IPS DF 19.7 (cell line): ENCODE measurements at regions not wholly inside any gene's neighbourhood (a gene's known extent, or its start where the extent isn't known, plus 50 kb on each side); places are given as distances from the start of the nearest gene placed in this dataset.
"Not testable (repeated sequence)": the region's sequence is repeated elsewhere in the genome, so short reads cannot be mapped to it uniquely, and the experiment has no call there.

ENCODE experiments used
- DNase-seq: peaks from one replicate; pipeline ENCODE4 v3.0.0-alpha.2; 2013; ENCODE audit warnings: low read depth, low spot score

GRCh38 chr6:51472745-51473487 is 614.5 kb downstream of the PKHD1 start:
- DNase-seq: no peak

DNA sequence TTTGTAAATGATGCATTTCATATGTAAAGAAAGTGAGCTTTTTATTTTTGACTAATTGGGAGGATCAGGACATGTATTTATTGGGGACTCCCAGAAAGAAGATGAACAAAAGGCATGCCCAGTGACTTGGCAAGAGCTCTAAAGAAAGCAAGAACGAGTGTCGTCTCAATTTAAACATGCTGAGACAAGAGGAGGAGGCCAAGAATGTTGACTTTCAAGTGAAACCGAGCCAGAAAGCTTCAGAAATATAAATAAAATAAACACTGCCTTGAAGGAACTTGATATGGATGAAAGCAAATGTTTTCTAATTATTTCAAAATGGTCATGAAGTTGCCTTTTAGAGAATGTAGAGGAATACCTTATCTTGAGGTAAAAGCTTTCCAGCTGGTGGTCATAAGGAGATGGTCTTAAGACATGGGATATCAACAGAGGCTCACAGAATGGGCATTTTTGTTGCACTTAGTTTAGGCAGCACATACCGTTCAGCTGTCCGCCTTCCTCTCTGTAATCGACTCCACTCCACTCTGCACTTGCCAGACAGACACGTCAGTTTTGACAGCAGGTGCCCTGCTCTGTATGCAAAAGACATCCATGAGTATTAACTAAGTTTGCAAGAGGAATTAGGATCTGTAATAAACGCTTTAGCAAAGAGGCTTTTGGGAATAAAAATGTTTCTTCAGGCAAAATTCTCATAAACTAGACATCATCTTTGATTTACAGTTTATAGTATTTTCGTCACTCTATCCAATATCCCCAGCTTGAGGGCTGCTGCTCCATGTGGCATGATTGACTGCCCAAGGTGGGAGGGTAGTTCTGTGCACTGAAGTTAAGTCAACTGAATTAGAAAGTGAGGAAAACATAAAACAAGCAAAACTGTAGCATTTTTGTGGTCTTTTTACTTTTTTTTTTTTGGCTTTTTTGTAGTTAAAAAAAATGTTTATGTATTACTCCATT is 613.1 kb downstream of the PKHD1 start:
- no peak for DNase-seq

DNA sequence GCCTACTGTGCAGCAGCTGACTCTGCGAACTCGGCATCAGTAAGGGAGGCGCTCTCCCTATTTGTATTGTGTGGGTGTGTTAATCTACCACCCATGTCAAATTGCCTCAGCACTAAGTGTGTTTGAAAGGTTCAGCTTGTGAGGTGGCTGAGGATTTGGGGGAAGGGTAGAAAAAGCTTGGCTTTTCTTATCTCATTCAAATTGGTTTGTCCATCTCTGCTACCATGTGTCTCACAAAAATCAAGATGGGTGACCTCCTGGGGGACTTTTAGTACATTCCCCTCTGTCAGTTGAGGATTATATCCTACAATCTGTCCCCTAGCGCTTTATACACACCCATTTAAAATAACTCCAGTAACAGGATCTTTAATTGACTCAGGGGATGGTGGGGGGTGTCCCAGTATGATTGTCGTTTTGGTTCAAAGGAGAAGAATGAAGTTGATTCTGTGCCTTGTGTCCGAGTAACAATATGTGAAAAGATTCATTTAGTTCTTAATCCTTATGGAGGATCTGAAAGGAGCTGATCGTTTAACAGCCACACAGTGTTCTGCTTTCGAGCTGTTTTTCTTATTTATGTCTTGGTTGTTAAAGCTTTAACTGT is 609.6 kb downstream of the PKHD1 start:
- DNase-seq: no peak

GRCh38 chr6:51479296-51479695 is 608.1 kb downstream of the PKHD1 start:
- DNase-seq: no peak

- no peak for DNase-seq
Observed at GRCh38 chr6:51480040-51480439, 607.4 kb downstream of the PKHD1 start.

GRCh38 chr6:51485869-51486268 is 601.5 kb downstream of the PKHD1 start:
- DNase-seq: not testable (repeated sequence)

DNA sequence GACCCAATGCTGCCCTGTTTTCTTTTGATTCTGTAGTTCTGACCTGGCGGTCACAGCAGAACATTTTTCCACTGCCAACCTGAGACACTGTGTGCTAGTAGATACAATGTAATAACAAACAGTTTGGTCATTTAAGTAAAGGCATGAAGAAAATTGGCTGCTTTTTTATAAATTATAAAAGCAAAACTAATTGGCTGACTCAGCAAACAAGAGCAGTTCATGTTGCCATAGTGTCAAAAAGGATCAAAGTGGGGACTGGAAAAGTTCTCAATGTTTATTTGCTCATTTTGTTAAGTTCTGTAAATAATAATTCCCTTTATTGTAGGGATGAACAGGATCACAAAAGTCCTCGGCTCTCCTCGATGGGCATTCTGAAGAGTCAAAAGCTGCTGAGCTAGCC is 599.5 kb downstream of the PKHD1 start:
- DNase-seq: no peak

DNA sequence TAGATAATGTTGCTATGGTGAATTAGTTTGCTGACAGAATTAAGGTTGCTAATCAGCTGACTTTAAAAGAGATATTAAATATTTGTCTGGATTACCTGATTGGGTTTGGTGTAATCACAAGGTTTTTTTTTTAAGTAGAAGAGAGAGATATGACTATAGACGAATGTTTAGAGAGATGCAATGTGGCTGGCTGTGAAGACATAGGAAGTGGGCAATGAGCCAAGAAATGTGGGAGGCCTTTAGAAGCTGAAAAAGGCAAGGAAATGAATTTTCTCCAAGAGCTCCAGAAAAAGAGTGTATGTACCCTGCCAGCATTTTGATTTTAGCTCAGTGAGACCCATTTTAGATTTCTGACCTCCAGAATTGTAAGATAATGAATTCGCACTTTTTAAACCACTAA is 598.3 kb downstream of the PKHD1 start:
- DNase-seq: no peak

DNA sequence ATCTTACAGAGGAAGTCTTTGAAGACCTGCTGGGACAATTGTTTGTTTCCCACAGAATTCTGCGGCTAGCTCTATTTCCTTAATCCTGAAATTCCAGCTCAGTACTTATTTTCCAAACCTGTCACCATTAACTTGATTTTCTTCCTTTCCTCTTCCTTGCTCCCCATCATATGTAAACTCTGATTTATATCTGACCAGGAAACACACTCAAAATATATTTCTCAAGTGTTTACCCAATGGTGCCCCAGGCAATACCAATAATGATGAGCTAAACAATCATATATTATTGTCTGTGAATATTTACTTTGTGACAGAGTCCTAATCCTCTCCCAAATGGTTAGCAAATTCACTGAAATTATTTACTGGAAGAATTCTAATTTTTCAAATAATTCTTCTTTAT is 597.3 kb downstream of the PKHD1 start:
- no peak for DNase-seq

GRCh38 chr6:51494342-51494741 is 593.1 kb downstream of the PKHD1 start:
- no peak for DNase-seq

- DNase-seq: no peak
Observed at GRCh38 chr6:51495096-51495495, 592.3 kb downstream of the PKHD1 start.

DNA sequence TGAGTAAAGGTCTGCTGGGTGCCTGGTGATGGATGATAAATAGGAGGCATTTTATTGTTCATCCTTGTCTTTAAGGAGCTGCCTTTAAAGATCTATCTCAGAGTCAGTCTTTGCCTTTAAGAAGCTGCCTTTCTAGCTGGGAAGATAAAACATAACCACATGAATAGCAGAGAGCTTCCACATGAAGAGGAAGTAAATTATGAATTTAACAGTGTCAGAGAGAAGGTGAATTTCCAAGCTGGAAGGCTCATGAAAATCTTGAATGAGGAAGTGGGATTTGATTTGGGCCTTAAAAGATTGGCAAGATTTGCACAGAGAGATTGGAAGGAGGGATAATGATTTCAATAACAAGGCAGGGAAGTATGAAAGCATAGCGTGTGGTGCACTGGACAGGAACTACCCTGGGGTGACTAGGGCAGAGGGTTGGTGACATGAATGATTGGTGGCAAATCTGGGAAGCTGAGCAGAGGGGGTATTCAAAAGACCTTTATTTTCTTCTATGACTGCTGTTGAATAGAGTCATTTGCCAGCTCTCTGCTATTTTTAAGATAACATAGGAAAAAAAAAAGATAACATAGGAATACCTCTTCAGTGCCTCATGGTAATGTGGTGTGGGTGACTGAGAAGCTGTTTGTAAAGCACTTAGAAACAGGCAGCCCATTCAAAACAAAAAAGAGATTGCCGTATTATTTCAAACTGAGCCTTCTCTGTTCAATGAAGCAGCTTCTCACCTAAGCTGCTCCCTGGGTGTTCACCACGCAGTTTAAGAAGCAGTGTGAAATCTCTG is 591.6 kb downstream of the PKHD1 start:
- DNase-seq: no peak

GRCh38 chr6:51502996-51503395 is 584.4 kb downstream of the PKHD1 start:
- no peak for DNase-seq

DNA sequence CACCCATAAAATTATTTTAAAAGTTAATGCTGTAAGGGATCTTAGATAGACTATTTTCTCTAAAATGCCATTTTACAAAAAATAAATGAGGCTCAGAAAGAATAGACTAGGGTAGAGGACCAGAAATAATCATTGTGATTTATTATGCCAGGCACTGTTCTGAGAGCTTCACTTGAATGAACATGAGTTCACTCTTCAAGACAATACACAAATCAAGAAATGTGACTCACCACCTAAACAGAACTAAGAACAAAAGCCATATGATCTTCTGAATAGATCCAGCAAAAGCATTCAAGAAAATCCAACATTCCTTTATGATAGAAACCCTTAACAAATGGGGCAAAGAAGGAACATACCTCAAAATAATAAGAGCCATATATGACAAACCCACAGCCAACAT is 582.0 kb downstream of the PKHD1 start:
- DNase-seq: no peak

GRCh38 chr6:51509597-51509996 is 577.8 kb downstream of the PKHD1 start:
- no peak for DNase-seq

GRCh38 chr6:51511081-51511480 is 576.3 kb downstream of the PKHD1 start:
- no peak for DNase-seq

DNA sequence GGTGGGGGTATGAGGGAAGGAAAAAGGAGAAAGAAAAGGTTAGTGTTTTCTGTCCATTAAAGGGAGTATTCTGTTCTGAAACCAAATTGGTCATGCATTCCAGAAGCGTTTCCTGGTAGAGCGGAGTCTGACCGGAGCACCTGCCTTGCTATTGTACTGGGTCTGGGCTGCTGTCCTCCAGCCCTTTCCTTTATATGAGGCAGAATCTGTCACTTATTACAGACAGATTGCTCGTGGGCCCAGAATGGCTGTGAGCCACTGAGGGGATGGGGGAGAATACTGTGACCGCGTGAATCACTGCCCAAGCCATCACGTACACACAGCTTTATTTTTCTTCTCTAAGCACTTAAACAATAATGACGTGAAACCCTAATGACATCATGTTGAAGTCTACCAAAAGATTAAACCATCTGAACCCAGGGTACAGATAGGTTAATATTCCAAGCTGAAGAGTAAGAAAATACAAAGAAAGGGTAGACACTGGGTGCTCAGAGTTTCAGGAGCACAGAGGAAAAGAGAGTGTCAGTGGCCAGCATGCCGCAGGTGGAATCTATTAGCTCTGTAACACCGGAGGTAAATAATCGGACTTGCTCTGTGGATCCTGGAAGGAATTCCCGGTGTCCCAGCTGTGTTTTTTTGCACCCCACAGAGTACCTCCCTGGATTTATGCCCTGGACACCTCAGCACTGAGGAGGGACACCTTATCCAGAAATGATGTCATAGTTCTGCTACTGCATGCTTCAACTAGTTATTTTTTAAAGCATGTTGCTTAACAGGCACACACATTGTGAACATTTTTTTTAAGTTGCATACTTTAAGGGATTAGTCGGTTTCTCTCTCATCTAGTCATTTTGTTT is 573.3 kb downstream of the PKHD1 start:
- no peak for DNase-seq

- no peak for DNase-seq
Observed at GRCh38 chr6:51514748-51515402, 572.5 kb downstream of the PKHD1 start.

- DNase-seq: no peak
Observed at GRCh38 chr6:51526049-51526448, 561.4 kb downstream of the PKHD1 start.

GRCh38 chr6:51526922-51527321 is 560.5 kb downstream of the PKHD1 start:
- no peak for DNase-seq
